IMR-90 (cell line): ENCODE measurements at regions not wholly inside any gene's neighbourhood (a gene's known extent, or its start where the extent isn't known, plus 50 kb on each side); places are given as distances from the start of the nearest gene placed in this dataset.

Experiments
- ATAC-seq: fragments of 200-7000 bp; cut with Tn5 transposase; 2 replicates; pipeline ENCODE4 v1.9.1; 2020; ENCODE audit warnings: low read depth, mild to moderate bottlenecking, moderate library complexity
- BruUV-seq: library from RNA; stranded (reverse); fragments of 400-500 nt; replicated peaks from 2 replicates; lab custom pipeline; 2021; lab: Mats Ljungman, UMichigan
- CTCF ChIA-PET: fragments of 300-600 bp; formaldehyde crosslinking; extraction: SDS; loops from one replicate; lab custom pipeline; 2021; ENCODE audit warnings: antibody characterized with exemption; lab: Yijun Ruan, JAX
- POLR2A ChIA-PET: fragments of 300-600 bp; sonication (Branson Sonifier 250); formaldehyde crosslinking; loops from one replicate; lab custom pipeline; 2022; ENCODE audit warnings: antibody characterized with exemption; ENCODE audit not compliant: unreplicated experiment; lab: Charles Lee
- DNase-seq: peaks from one replicate; pipeline ENCODE4 v3.0.0; 2013
- H2AFZ ChIP-seq: replicated peaks from 2 replicates; pipeline ENCODE3; 2013; ENCODE audit warnings: low read length, mild to moderate bottlenecking; ENCODE audit not compliant: poor library complexity
- H2AK5ac ChIP-seq: 2 replicates; pipeline ENCODE4 v1.6.1; 2013; ENCODE audit warnings: low read depth, low read length, inconsistent platforms
- H2AK9ac ChIP-seq: replicated peaks from 2 replicates; pipeline ENCODE3; 2013; ENCODE audit warnings: mild to moderate bottlenecking, low read depth, low read length, moderate library complexity; ENCODE audit not compliant: poor library complexity
- H2BK120ac ChIP-seq: 2 replicates; pipeline ENCODE4 v1.6.1; 2013; ENCODE audit warnings: low read depth, low read length, inconsistent platforms
- H2BK15ac ChIP-seq: 3 replicates; pipeline ENCODE4 v1.6.1; 2013; ENCODE audit warnings: low read depth, low read length, inconsistent platforms
- H2BK20ac ChIP-seq: 2 replicates; pipeline ENCODE4 v1.6.1; 2013; ENCODE audit warnings: low read depth, mild to moderate bottlenecking, inconsistent platforms, low read length, moderate library complexity
- H2BK5ac ChIP-seq: 2 replicates; pipeline ENCODE4 v1.6.1; 2013; ENCODE audit warnings: mild to moderate bottlenecking, low read depth, low read length, inconsistent platforms; ENCODE audit not compliant: poor library complexity, severe bottlenecking
- H3K14ac ChIP-seq: replicated peaks from 2 replicates; pipeline ENCODE4 v1.6.1; 2013; ENCODE audit warnings: low read depth, low read length, inconsistent platforms
- H3K18ac ChIP-seq: 2 replicates; pipeline ENCODE4 v1.6.1; 2013; ENCODE audit warnings: low read depth, low read length, control low read depth
- H3K23ac ChIP-seq: 2 replicates; pipeline ENCODE4 v1.6.1; 2013; ENCODE audit warnings: low read depth, low read length, inconsistent platforms
- H3K27ac ChIP-seq: 2 replicates; pipeline ENCODE4 v1.5.1; 2013; ENCODE audit warnings: mild to moderate bottlenecking, control low read depth, low read length; ENCODE audit not compliant: insufficient read depth
- H3K27me3 ChIP-seq: 2 replicates; pipeline ENCODE4 v1.6.1; 2013; ENCODE audit warnings: low read length; ENCODE audit not compliant: control insufficient read depth, insufficient read depth
- H3K36me3 ChIP-seq: 2 replicates; pipeline ENCODE4 v1.6.1; 2013; ENCODE audit warnings: low read length, mixed read lengths; ENCODE audit not compliant: control insufficient read depth, insufficient read depth
- H3K4ac ChIP-seq: 2 replicates; pipeline ENCODE4 v1.6.1; 2013; ENCODE audit warnings: low read depth, low read length, inconsistent platforms
- H3K4me1 ChIP-seq: 2 replicates; pipeline ENCODE4 v1.6.1; 2013; ENCODE audit warnings: low read length, mixed read lengths; ENCODE audit not compliant: control insufficient read depth, insufficient read depth
- H3K4me2 ChIP-seq: 2 replicates; pipeline ENCODE4 v1.6.1; 2013; ENCODE audit warnings: low read depth, mild to moderate bottlenecking, control low read depth, low read length, moderate library complexity
- H3K4me3 ChIP-seq: 2 replicates; pipeline ENCODE4 v1.5.1; 2013; ENCODE audit warnings: low read depth, mild to moderate bottlenecking, control low read depth, low read length, moderate library complexity; ENCODE audit not compliant: insufficient read depth
- H3K56ac ChIP-seq: 2 replicates; pipeline ENCODE4 v1.6.1; 2013; ENCODE audit warnings: low read length, inconsistent platforms; ENCODE audit not compliant: insufficient read depth; ENCODE audit errors: extremely low read depth
- H3K79me1 ChIP-seq, 2 experiments: 2 replicates each; pipeline ENCODE4 v1.6.1; 2013; ENCODE audit warnings: low read length in 2 of 2, inconsistent platforms in 1 of 2, low read depth in 1 of 2
- H3K9ac ChIP-seq: 2 replicates; pipeline ENCODE4 v1.6.1; 2013; ENCODE audit warnings: low read depth, low read length, control low read depth
- H3K9me1 ChIP-seq: 2 replicates; pipeline ENCODE4 v1.6.1; 2013; ENCODE audit warnings: low read length, inconsistent platforms; ENCODE audit not compliant: insufficient read depth
- H3K9me3 ChIP-seq: 2 replicates; pipeline ENCODE4 v1.6.1; 2013; ENCODE audit warnings: low read length; ENCODE audit not compliant: control insufficient read depth, insufficient read depth
- H4K20me1 ChIP-seq: 2 replicates; pipeline ENCODE4 v1.6.1; 2013; ENCODE audit warnings: low read length, inconsistent platforms; ENCODE audit not compliant: insufficient read depth
- H4K5ac ChIP-seq: 2 replicates; pipeline ENCODE4 v1.6.1; 2013; ENCODE audit warnings: mild to moderate bottlenecking, low read depth, low read length, control low read depth
- H4K8ac ChIP-seq, 2 experiments: 2 replicates each; pipeline ENCODE4 v1.6.1; 2013; ENCODE audit warnings: low read depth in 2 of 2, low read length in 2 of 2, control low read depth in 1 of 2, inconsistent platforms in 1 of 2
- H4K91ac ChIP-seq: 2 replicates; pipeline ENCODE4 v1.6.1; 2013; ENCODE audit warnings: low read depth, low read length, inconsistent platforms; ENCODE audit not compliant: insufficient read depth
- FOS ChIP-seq: fragments of 150-350 bp; IDR thresholded peaks from 2 replicates; pipeline ENCODE4 v1.6.1; 2016; ENCODE audit warnings: low read depth, low read length
- RFX5 ChIP-seq: IDR thresholded peaks from 2 replicates; pipeline ENCODE4 v1.8.0; 2012; ENCODE audit warnings: low read depth, mild to moderate bottlenecking, low read length, moderate library complexity
- dilution Hi-C: fragments of 300-500 bp; cut with HindIII; formaldehyde crosslinking; loops from one replicate; pipeline ENCODE4 v1.14.3; 2018; ENCODE audit warnings: low sequenced_read_pairs; ENCODE audit not compliant: unreplicated experiment
- in situ Hi-C: fragments of 300-500 bp; cut with MboI; formaldehyde crosslinking; loops from 3 replicates; pipeline ENCODE4 v1.14.3; 2019; ENCODE audit warnings: low sequenced_read_pairs, inconsistent platforms, mixed read lengths
- intact Hi-C: fragments of 100-400 bp; cut with micrococcal nuclease; formaldehyde crosslinking; loops from 2 replicates; pipeline ENCODE4 v1.10.0; 2022

GRCh38 chr2:67808112-67808511 is 254.7 kb downstream of the C1D start:
- no peak overlapping the region for H3K56ac ChIP-seq
- H2BK5ac ChIP-seq, result no peak overlapping the region
- no TSS peak for BruUV-seq
- DNase-seq (no peak), ATAC-seq (no peak)
- no peak overlapping the region for H2AFZ ChIP-seq
- intact Hi-C loops, result no loop called here
- no peak overlapping the region for H3K4me3 ChIP-seq
- no peak overlapping the region for H3K4ac ChIP-seq
- no peaks in the 10 kb centered on the region for H3K79me1 ChIP-seq
- no peaks in the 10 kb centered on the region for H4K20me1 ChIP-seq
- H3K4me2 ChIP-seq, result no peak overlapping the region
- H3K18ac ChIP-seq, result no peak overlapping the region
- H3K27me3 ChIP-seq, result no peaks in the 10 kb centered on the region
- in situ Hi-C loops, result no loop called here
- H2AK5ac ChIP-seq, result no peak overlapping the region
- no peak overlapping the region for H4K5ac ChIP-seq
- peaks cover 2% of the 10 kb centered on the region; the same call in 1 of the 2 replicates for H3K9me3 ChIP-seq
- TF ChIP-seq RFX5 (no peak), FOS (no peak)
- no peak overlapping the region for H4K8ac ChIP-seq
- no peak overlapping the region for H2AK9ac ChIP-seq
- no peak overlapping the region for H3K23ac ChIP-seq
- H4K91ac ChIP-seq, result no peak overlapping the region
- no peak overlapping the region for H3K9ac ChIP-seq
- ChIA-PET CTCF (no interaction called here), POLR2A (no interaction called here)
- dilution Hi-C loops, result no loop called here
- H3K4me1 ChIP-seq, result no peaks in the 10 kb centered on the region
- no peak overlapping the region for H3K14ac ChIP-seq
- no peak overlapping the region for H3K27ac ChIP-seq
- H2BK20ac ChIP-seq, result no peak overlapping the region
- H3K9me1 ChIP-seq, result no peaks in the 10 kb centered on the region
- no peak overlapping the region for H2BK15ac ChIP-seq
- H2BK120ac ChIP-seq, result no peak overlapping the region
- no peaks in the 10 kb centered on the region for H3K36me3 ChIP-seq
